ENCODE measurements at regions not wholly inside any gene's neighbourhood (a gene's known extent, or its start where the extent isn't known, plus 50 kb on each side); places are given as distances from the start of the nearest gene placed in this dataset.

- no peak for DNase-seq
Observed at GRCh38 chr6:1144842-1145767, 166.8 kb upstream of the FOXQ1 start.

GRCh38 chr6:1143655-1144054 lies 168.2 kb upstream of the FOXQ1 start:
- no peak for DNase-seq

- no peak for DNase-seq
Observed at GRCh38 chr6:1139155-1139890, 172.6 kb upstream of the FOXQ1 start.

GRCh38 chr6:1137849-1138248 lies 174.0 kb upstream of the FOXQ1 start:
- DNase-seq: no peak

GRCh38 chr6:1136827-1137226 lies 175.1 kb upstream of the FOXQ1 start:
- DNase-seq: no peak

DNA sequence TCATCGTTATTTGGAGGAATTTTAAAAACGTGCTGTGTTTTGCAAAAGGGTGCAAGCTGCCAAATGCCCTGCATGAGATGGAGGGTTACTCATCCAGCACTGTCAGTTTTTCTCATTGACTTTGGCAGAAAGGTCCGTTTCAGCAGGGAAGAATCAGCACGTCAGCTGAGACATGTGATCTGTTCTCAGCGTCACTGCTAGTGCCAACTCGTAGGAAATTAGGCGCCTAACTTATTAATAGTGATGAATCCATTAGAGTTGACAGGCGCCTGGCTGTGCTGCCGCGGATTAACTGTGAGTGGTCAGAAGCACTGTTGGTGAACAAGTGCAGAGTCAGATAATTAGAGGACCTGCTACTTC lies 175.5 kb upstream of the FOXQ1 start:
- DNase-seq: no peak

DNA sequence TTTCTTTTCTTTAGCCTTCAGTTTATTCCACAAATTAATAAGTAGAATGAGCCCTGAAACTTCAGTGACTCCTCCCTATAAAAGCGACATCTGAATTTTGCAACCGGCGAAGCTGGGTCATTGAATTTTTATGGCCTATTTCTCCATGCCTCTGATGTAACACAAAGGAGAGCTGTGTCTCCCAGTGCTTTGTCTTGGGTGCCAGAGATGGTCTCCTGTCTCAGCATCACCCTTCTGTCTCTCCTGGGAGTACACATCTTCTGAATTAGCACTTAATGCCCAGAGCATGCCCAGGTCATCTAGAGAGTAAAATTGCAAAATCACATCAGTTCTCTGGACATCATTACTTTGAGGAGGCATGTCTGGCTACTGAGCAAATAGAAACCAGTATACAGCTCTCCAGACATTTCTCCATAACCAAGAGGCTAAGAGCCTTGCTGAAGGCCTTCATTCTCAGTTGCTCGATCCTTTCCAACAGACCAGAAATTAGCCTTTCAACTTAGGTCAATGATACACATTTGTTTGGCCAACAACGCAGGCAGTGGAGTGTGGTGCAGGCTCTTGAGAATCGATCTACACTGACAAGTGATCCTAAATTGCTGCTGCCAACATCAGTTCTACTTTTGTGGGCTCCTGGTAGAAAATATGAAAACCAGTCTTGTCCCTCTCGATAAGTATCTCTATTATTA lies 176.0 kb upstream of the FOXQ1 start:
- DNase-seq: no peak

GRCh38 chr6:1131285-1132079 lies 180.4 kb upstream of the FOXQ1 start:
- DNase-seq: no peak

DNA sequence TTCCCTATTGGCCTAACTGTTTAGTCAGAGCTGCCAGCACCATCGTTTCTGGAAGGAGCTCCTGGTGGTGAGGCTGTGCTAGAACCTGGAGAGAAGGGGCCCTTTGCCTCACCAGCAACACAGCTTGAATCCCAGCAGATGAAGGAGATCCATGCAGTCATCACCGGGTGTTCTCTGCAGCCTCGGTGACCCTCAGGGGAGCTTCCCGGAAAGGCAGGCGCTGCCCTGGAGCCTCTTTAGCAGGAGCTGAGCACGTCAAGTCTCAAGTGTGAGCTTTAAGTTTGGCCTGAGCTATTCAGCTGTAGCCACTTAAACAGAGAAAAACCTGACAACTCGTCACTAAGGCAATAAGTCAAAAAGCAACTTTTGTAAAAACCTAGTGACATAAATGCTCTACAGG lies 181.2 kb upstream of the FOXQ1 start:
- DNase-seq: no peak

GRCh38 chr6:1129131-1129530 lies 182.8 kb upstream of the FOXQ1 start:
- no peak for DNase-seq

GRCh38 chr6:1127597-1128288 lies 184.2 kb upstream of the FOXQ1 start:
- no peak for DNase-seq

GRCh38 chr6:1127129-1127528 lies 184.8 kb upstream of the FOXQ1 start:
- DNase-seq: no peak

DNA sequence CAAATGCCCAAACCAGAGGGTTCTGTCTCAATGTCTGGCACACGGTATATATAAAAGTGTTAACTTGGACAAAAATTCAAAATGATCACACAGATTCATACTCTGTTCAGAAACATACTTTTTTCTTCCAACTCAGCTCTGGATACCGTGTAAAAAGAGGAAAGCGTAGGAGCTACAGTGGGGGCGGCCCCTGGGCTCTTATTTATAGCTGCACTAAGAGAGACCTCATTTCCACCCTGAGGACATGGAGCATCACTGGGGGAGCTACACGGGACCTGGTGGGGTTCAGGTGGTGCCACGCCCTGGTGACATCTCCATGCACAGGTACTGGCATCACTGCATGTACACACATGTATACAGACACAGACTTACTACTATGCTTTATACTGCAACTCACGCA lies 185.9 kb upstream of the FOXQ1 start:
- DNase-seq: no peak

GRCh38 chr6:1125297-1125696 lies 186.6 kb upstream of the FOXQ1 start:
- no peak for DNase-seq

GRCh38 chr6:1124885-1125284 lies 187.0 kb upstream of the FOXQ1 start:
- no peak for DNase-seq

- no peak for DNase-seq
Observed at GRCh38 chr6:1123386-1124375, 188.2 kb upstream of the FOXQ1 start.

DNA sequence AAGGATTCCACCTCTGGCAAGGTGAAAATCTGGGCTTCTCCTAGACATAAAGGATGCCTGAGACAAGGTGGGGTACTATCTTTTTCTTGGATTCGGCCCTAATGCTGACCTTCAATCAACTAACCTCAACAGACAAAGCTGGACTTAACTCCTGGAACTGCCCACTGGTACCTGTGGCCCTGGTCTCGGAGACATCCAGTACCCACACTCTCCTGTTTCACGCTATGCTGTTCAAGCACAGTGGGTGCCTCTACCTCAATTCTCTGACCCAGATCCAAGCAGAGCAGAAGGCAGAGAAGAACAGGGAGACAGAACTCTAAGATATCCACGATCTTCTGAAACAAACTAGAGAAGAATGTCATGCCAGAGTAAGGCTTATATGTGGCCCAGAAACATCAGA lies 189.8 kb upstream of the FOXQ1 start:
- no peak for DNase-seq

GRCh38 chr6:1118287-1118647 lies 193.6 kb upstream of the FOXQ1 start:
- DNase-seq: no peak

- DNase-seq: no peak
Observed at GRCh38 chr6:1117530-1118286, 194.2 kb upstream of the FOXQ1 start.

DNA sequence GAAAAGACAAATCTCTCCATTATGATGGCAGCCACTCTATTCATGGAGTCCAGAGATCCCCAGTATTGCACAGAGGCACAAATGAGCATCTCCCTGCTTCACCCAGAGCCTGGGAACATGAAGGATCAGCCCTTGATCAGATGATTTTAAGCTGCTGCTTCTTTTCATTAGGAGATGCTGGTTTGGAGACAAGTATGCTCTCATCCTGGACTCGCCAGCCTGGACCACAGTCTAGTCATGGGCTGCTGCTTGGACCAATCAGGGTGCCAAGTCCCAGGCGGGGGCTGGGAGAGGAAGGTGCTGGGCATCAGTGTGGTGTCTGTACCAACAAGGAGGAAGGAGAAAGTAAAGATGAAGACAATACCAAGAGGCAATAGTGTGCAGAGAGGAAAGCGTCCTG lies 195.7 kb upstream of the FOXQ1 start:
- DNase-seq: no peak
